Transverse colon (tissue), 4 donors: ENCODE measurements at regions not wholly inside any gene's neighbourhood (a gene's known extent, or its start where the extent isn't known, plus 50 kb on each side); places are given as distances from the start of the nearest gene placed in this dataset.

Source experiments
- EP300 ChIP-seq: sonication (generic); formaldehyde crosslinking; IDR thresholded peaks from one replicate; pipeline ENCODE4 v1.6.1; 2017; ENCODE audit warnings: antibody characterized with exemption, low read depth
- POLR2A ChIP-seq: fragments of 450-650 bp; IDR thresholded peaks from one replicate; pipeline ENCODE4 v1.6.1; 2016; ENCODE audit warnings: antibody characterized with exemption, mild to moderate bottlenecking, moderate library complexity
- POLR2AphosphoS5 ChIP-seq, 3 donors: sonication (generic); formaldehyde crosslinking; IDR thresholded peaks; one replicate each; pipeline ENCODE4 v1.6.1; 2016; ENCODE audit warnings: antibody characterized with exemption in 3 of 3
- TF ChIP-seq, protein P1 (sequence below), 5 experiments: fragments of 200-600 bp in 3 of 5; fragments of 450-650 bp in 2 of 5; sonication (generic) in 3 of 5; IDR thresholded peaks; 1 replicate in 2 of 5; 2 replicates in 3 of 5; pipeline ENCODE4 v1.5.1; 2016 to 2017; ENCODE audit warnings: antibody characterized with exemption in 5 of 5, inconsistent platforms in 3 of 5, mild to moderate bottlenecking in 2 of 5, moderate library complexity in 1 of 5

DNA sequence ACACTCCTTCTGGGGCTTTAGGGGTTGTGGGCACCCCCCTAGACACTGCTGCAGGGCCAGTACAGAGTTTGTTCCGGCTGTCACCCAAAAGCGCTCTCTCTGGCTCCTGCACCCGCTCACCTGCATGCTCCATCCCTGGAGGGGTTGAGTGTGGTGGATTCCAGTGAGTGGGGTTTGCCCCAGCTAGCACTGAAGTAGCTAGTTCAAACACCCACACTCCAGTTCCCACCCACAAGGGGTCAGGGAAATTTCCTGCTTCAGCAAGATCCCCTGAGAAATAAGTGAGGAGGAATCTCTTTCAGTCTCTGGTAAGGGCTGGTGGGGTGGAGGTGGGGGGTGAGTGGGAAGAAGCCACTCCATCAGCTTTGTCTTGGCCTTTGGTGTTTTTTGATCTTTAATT lies 73.6 kb downstream of the TMEM17 start:
- TF ChIP-seq, protein P1, sequence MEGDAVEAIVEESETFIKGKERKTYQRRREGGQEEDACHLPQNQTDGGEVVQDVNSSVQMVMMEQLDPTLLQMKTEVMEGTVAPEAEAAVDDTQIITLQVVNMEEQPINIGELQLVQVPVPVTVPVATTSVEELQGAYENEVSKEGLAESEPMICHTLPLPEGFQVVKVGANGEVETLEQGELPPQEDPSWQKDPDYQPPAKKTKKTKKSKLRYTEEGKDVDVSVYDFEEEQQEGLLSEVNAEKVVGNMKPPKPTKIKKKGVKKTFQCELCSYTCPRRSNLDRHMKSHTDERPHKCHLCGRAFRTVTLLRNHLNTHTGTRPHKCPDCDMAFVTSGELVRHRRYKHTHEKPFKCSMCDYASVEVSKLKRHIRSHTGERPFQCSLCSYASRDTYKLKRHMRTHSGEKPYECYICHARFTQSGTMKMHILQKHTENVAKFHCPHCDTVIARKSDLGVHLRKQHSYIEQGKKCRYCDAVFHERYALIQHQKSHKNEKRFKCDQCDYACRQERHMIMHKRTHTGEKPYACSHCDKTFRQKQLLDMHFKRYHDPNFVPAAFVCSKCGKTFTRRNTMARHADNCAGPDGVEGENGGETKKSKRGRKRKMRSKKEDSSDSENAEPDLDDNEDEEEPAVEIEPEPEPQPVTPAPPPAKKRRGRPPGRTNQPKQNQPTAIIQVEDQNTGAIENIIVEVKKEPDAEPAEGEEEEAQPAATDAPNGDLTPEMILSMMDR (IDR thresholded peaks at IDR 0.05) = no peak
- no peak for TF ChIP-seq POLR2A
- no peak for TF ChIP-seq POLR2AphosphoS5 (IDR thresholded peaks at IDR 0.05)
- no peak for TF ChIP-seq EP300
